GM12878 (cell line): ENCODE measurements at regions not wholly inside any gene's neighbourhood (a gene's known extent, or its start where the extent isn't known, plus 50 kb on each side); places are given as distances from the start of the nearest gene placed in this dataset.

ENCODE experiments used
- CEBPB ChIP-seq, 2 experiments: fragments of 150-350 bp in 1 of 2; IDR thresholded peaks; 2 replicates each; pipeline ENCODE4 v1.6.1; 2012 to 2014; ENCODE audit warnings: low read depth in 2 of 2, low read length in 2 of 2, borderline replicate concordance in 1 of 2, inconsistent platforms in 1 of 2
- POLR2A ChIP-seq: IDR thresholded peaks from 2 replicates; pipeline ENCODE4 v1.6.1; 2011; ENCODE audit warnings: low read depth, mild to moderate bottlenecking, low read length
- RAD51 ChIP-seq: fragments of 450-650 bp; IDR thresholded peaks from 2 replicates; pipeline ENCODE4 v1.6.1; 2016; ENCODE audit warnings: moderate library complexity, mild to moderate bottlenecking, inconsistent platforms
- TF ChIP-seq, protein P1 (sequence below): IDR thresholded peaks from 2 replicates; pipeline ENCODE4 v1.6.1; 2011; ENCODE audit warnings: low read depth, mild to moderate bottlenecking, low read length, moderate library complexity, borderline replicate concordance; ENCODE audit errors: extremely low read depth

DNA sequence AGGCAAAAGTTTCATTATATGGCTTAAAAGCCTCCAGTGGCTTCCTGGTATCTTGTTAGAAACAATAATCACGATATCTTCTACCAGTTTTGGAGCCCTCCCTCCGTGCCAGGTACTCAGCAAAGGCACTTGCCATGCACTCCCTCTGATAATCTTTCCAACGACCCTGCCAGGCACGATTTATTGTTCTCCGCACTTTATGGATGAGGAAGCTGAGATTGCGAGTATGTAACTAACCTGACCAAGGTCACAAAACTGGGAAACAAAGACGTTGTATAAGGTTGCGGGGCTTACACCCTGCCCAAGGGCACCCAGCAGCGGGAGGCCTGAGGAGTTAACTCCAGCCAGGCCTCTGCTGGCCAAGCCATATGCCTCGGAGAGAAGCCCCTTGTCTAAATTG, 218.1 kb downstream of the SNX19 start:
- TF ChIP-seq POLR2A: no peak
- TF ChIP-seq CEBPB (IDR thresholded peaks at IDR 0.05; ENCODE audit: borderline replicate concordance in 1 of 2, low read depth in 2 of 2, low read length in 2 of 2): no peak
- TF ChIP-seq, protein P1, sequence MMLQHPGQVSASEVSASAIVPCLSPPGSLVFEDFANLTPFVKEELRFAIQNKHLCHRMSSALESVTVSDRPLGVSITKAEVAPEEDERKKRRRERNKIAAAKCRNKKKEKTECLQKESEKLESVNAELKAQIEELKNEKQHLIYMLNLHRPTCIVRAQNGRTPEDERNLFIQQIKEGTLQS: no peak
- TF ChIP-seq RAD51: no peak
